ENCODE measurements at regions not wholly inside any gene's neighbourhood (a gene's known extent, or its start where the extent isn't known, plus 50 kb on each side); places are given as distances from the start of the nearest gene placed in this dataset.
A peak's percentile ranks its signal among the peaks of the same experiment; 100 is the strongest.

DNA sequence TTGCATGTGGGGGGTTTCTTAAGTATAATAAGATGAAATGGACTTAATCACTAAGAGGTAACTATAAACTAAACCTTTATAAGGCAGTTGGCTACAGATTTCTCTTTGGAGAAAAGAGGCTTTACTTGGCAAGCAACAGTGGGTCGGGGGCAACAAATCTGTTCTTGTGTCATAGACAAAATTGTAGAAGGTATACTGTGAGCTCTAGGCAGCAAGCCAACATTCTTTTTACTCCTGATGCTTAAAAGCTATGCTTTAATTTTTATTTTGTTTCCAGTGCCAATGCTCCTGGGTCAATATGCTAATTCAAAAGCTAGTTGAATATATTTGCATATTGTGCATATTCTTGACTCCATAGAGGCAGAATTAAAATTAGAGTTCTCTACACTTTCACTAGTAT lies 495.4 kb downstream of the BTBD3 start (continued):
- TF ChIP-seq, protein P1, sequence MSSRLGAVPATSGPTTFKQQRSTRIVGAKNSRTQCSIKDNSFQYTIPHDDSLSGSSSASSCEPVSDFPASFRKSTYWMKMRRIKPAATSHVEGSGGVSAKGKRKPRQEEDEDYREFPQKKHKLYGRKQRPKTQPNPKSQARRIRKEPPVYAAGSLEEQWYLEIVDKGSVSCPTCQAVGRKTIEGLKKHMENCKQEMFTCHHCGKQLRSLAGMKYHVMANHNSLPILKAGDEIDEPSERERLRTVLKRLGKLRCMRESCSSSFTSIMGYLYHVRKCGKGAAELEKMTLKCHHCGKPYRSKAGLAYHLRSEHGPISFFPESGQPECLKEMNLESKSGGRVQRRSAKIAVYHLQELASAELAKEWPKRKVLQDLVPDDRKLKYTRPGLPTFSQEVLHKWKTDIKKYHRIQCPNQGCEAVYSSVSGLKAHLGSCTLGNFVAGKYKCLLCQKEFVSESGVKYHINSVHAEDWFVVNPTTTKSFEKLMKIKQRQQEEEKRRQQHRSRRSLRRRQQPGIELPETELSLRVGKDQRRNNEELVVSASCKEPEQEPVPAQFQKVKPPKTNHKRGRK (CRISPR knock-in tag; IDR thresholded peaks at IDR 0.05; ENCODE audit: borderline replicate concordance), result no peak
- no peak for TF ChIP-seq TCF7 (CRISPR knock-in tag; IDR thresholded peaks at IDR 0.05; ENCODE audit: low read depth)
- no peak for TF ChIP-seq PRRX2 (CRISPR knock-in tag; IDR thresholded peaks at IDR 0.05)
- no peak for TF ChIP-seq ZNF263 (CRISPR knock-in tag; IDR thresholded peaks at IDR 0.05; ENCODE audit: low read depth)
- no peak for TF ChIP-seq SMAD3 (CRISPR knock-in tag; IDR thresholded peaks at IDR 0.05; ENCODE audit: borderline replicate concordance)
- TF ChIP-seq ZNF219 (CRISPR knock-in tag; IDR thresholded peaks at IDR 0.05; ENCODE audit: borderline replicate concordance), result no peak
- TF ChIP-seq, protein P2, sequence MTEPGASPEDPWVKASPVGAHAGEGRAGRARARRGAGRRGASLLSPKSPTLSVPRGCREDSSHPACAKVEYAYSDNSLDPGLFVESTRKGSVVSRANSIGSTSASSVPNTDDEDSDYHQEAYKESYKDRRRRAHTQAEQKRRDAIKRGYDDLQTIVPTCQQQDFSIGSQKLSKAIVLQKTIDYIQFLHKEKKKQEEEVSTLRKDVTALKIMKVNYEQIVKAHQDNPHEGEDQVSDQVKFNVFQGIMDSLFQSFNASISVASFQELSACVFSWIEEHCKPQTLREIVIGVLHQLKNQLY (CRISPR knock-in tag; IDR thresholded peaks at IDR 0.05), result no peak
- TF ChIP-seq, protein P3, sequence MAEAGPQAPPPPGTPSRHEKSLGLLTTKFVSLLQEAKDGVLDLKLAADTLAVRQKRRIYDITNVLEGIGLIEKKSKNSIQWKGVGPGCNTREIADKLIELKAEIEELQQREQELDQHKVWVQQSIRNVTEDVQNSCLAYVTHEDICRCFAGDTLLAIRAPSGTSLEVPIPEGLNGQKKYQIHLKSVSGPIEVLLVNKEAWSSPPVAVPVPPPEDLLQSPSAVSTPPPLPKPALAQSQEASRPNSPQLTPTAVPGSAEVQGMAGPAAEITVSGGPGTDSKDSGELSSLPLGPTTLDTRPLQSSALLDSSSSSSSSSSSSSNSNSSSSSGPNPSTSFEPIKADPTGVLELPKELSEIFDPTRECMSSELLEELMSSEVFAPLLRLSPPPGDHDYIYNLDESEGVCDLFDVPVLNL (CRISPR knock-in tag; IDR thresholded peaks at IDR 0.05; ENCODE audit: borderline replicate concordance, low read depth), result no peak
- TF ChIP-seq ETV6 (CRISPR knock-in tag; IDR thresholded peaks at IDR 0.05), result no peak
- TF ChIP-seq, protein P4, sequence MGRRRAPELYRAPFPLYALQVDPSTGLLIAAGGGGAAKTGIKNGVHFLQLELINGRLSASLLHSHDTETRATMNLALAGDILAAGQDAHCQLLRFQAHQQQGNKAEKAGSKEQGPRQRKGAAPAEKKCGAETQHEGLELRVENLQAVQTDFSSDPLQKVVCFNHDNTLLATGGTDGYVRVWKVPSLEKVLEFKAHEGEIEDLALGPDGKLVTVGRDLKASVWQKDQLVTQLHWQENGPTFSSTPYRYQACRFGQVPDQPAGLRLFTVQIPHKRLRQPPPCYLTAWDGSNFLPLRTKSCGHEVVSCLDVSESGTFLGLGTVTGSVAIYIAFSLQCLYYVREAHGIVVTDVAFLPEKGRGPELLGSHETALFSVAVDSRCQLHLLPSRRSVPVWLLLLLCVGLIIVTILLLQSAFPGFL (CRISPR knock-in tag; IDR thresholded peaks at IDR 0.05; ENCODE audit: borderline replicate concordance), result no peak

DNA sequence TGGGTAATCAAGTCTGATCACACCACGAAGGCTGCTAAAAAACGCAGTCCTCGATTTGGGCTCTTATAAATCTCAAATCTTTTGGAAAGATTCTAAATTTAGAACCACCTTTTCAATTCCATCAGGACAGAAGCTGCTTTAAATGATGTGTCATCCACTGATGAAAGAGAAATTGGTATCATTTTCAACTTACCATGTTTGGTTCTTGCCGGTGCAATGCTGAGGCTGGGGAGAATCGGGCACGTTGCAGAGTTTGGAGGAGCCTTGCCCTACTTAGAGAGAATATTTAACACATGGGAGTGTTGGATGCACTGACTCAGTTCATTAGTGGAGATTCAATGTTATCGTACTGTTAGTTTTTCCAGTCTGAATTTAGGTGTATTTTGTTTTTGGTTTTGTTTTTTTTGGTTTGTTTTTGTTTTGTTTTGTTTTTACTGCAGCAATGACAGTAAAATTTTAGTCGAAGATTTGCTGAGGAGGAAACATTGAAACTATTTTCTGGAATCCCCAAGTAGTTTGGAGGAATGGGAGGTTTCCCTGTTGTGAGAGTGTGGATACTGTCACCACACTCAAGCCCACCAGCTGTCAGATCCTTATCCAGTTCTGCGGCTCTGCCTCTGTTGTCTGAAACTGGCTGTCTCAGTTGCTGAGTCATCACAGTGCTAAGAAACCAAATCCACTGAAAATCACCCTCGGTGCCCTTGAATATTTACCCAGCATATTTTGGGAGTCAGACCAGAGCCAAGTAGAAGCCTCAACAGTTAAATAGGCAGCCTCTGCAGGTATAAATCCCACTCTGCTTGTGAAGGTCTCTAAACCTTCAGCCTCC lies 497.0 kb downstream of the BTBD3 start:
- CTCF ChIA-PET, result interaction anchor here (1.0 kb wide), 1 partner anchor 20 kb away, joined by 4 read pairs; no protein-coding TSS in a partner anchor

More for the DNA sequence above, 497.0 kb downstream of the BTBD3 start:
- Mint-ChIP-seq H3K9me3 (peaks cover 4% of the 10 kb centered on the region), H3K36me3 (no peaks in the 10 kb centered on the region), H3K4me1 (peaks cover 35% of the 10 kb centered on the region), H3K27ac (no peak overlapping the region), H3K27me3 (ENCODE audit: low read depth) (no peaks in the 10 kb centered on the region; the same call in 1 of the 2 replicates), H3K4me3 (no peak overlapping the region)
- DNase-seq (ENCODE audit: low spot score) (no peak), ATAC-seq (peak; percentile 32; the same call in 1 of the 2 replicates)
- TF ChIP-seq, protein P5, sequence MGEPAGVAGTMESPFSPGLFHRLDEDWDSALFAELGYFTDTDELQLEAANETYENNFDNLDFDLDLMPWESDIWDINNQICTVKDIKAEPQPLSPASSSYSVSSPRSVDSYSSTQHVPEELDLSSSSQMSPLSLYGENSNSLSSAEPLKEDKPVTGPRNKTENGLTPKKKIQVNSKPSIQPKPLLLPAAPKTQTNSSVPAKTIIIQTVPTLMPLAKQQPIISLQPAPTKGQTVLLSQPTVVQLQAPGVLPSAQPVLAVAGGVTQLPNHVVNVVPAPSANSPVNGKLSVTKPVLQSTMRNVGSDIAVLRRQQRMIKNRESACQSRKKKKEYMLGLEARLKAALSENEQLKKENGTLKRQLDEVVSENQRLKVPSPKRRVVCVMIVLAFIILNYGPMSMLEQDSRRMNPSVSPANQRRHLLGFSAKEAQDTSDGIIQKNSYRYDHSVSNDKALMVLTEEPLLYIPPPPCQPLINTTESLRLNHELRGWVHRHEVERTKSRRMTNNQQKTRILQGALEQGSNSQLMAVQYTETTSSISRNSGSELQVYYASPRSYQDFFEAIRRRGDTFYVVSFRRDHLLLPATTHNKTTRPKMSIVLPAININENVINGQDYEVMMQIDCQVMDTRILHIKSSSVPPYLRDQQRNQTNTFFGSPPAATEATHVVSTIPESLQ (CRISPR knock-in tag; IDR thresholded peaks at IDR 0.05), result no peak
- TF ChIP-seq, protein P6, sequence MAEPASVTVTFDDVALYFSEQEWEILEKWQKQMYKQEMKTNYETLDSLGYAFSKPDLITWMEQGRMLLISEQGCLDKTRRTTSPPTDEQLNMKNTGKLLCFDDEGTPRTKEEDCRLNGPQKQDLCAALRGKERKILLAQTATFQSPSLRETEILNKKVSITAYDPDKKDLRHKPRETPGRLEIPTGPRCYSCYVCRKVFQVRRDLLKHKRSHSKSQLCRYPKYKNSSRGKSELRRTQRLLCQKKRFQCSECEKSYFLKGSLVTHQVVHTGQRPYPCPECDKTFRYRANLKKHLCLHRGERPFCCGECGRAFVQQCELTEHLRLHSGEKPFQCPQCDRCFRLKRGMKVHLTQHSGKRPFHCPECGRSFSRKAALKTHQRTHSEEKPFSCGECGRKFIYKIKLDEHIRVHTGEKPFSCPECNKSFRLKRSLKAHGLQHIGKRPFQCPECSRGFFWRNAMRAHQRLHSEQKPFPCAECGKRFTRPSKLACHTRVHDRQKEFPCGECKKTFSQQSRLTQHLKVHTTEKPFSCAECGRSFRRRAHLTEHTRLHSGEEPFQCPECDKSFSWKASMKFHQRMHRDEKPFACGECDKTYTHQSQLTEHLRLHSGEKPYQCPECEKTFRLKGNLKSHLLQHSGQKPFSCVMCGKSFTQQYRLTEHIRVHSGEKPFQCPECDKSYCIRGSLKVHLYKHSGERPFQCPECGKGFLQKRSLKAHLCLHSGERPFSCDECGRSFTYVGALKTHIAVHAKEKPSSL (CRISPR knock-in tag; conservative IDR thresholded peaks at IDR 0.05), result no peak
- no peak for TF ChIP-seq RELA (CRISPR knock-in tag; IDR thresholded peaks at IDR 0.05; ENCODE audit: borderline replicate concordance)
- POLR2A ChIA-PET, result no interaction called here

Data from WTC11 (cell line).